Tibial nerve (tissue), 4 donors: ENCODE measurements at regions not wholly inside any gene's neighbourhood (a gene's known extent, or its start where the extent isn't known, plus 50 kb on each side); places are given as distances from the start of the nearest gene placed in this dataset.

Experiments used
- DNase-seq, 2 donors: peaks; one replicate each; pipeline ENCODE4 v3.0.0-alpha.2; 2019; ENCODE audit warnings: low spot score in 2 of 2
- H3K27ac ChIP-seq, 4 donors: fragments of 200-600 bp; sonication (generic) in 3 of 4; one replicate each; pipeline ENCODE4 v1.5.1; 2017 to 2019; ENCODE audit warnings: mild to moderate bottlenecking in 1 of 4
- H3K27me3 ChIP-seq, 2 donors: fragments of 200-600 bp; sonication (generic) in 1 of 2; one replicate each; pipeline versions ENCODE4 v1.5.1 to v1.6.0; 2017 to 2019
- H3K36me3 ChIP-seq, 3 donors: fragments of 200-600 bp; sonication (generic); one replicate each; pipeline ENCODE4 v1.5.1; 2018 to 2019
- H3K4me1 ChIP-seq, 4 donors: fragments of 200-600 bp; sonication (generic) in 3 of 4; one replicate each; pipeline ENCODE4 v1.5.1; 2017 to 2019
- H3K4me3 ChIP-seq, 4 donors: fragments of 200-600 bp; sonication (generic) in 3 of 4; one replicate each; pipeline ENCODE4 v1.5.1; 2017 to 2019; ENCODE audit warnings: mild to moderate bottlenecking in 1 of 4, moderate library complexity in 1 of 4
- H3K9me3 ChIP-seq, 4 donors: fragments of 200-600 bp; sonication (generic) in 3 of 4; one replicate each; pipeline ENCODE4 v1.5.1; 2017 to 2019
- EP300 ChIP-seq, 2 donors: sonication (generic); formaldehyde crosslinking; IDR thresholded peaks; one replicate each; pipeline ENCODE4 v1.6.1; 2017; ENCODE audit warnings: antibody characterized with exemption in 2 of 2, mild to moderate bottlenecking in 1 of 2
- POLR2A ChIP-seq, 2 donors: fragments of 450-650 bp; IDR thresholded peaks; one replicate each; pipeline ENCODE4 v1.6.1; 2017; ENCODE audit warnings: antibody characterized with exemption in 2 of 2, mild to moderate bottlenecking in 2 of 2, moderate library complexity in 2 of 2
- WGBS, 2 donors: methylation state at CpG; one replicate each; pipeline ENCODE4 v1.1.5; 2018; 5-methylcytosine and 5-hydroxymethylcytosine counted together
- TF ChIP-seq, protein P1 (sequence below), 5 experiments: fragments of 200-600 bp in 3 of 5; fragments of 450-650 bp in 2 of 5; sonication (generic) in 3 of 5; IDR thresholded peaks; one replicate each; pipeline ENCODE4 v1.5.1; 2016 to 2019; ENCODE audit warnings: antibody characterized with exemption in 5 of 5, mild to moderate bottlenecking in 3 of 5, moderate library complexity in 2 of 5

DNA sequence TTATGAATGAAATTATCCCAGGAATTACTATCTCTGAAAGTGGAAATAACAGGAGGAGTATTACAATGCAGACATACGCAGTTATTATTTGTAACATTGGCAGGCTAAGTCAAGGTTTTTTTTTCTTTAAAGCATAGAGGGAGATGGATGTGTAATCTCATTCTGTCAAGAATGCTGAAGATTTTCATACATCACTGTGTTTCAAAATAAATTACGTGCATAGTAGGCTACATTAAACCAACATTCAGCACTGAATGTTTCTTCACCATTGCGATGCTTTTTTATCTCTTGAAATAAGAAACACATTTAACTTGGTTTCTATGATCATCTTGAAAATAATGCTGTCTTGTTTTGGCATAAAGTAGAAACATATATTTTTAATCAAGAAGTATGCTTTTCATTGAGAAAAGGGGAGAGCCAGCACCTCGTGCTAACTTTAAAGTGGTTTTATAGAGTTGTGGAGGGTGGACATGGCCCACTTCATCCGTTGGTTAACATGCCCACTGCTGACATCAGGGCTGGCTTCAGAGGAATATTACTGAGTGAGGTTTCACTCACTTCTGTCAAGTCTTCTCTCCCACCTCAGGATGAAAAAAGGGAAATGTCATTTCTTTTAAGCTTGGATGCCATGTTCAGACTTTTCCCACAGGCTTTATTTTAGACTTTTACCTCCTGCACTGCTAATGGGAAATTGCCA is 203.6 kb upstream of the MEF2C start:
- Histone ChIP-seq H3K27ac (no peak overlapping the region), H3K4me3 (no peak overlapping the region), H3K36me3 (no peaks in the 10 kb centered on the region), H3K4me1 (peaks cover 0 to 5% (median 0%) of the 10 kb centered on the region in 4 donors), H3K27me3 (no peaks in the 10 kb centered on the region), H3K9me3 (no peaks in the 10 kb centered on the region)
- WGBS, 2 donors = 81 to 83% methylated on average over 5 of the region's 5 CpGs
- TF ChIP-seq POLR2A (IDR thresholded peaks at IDR 0.05) (no peak), EP300 (IDR thresholded peaks at IDR 0.05) (no peak)
- TF ChIP-seq, protein P1, sequence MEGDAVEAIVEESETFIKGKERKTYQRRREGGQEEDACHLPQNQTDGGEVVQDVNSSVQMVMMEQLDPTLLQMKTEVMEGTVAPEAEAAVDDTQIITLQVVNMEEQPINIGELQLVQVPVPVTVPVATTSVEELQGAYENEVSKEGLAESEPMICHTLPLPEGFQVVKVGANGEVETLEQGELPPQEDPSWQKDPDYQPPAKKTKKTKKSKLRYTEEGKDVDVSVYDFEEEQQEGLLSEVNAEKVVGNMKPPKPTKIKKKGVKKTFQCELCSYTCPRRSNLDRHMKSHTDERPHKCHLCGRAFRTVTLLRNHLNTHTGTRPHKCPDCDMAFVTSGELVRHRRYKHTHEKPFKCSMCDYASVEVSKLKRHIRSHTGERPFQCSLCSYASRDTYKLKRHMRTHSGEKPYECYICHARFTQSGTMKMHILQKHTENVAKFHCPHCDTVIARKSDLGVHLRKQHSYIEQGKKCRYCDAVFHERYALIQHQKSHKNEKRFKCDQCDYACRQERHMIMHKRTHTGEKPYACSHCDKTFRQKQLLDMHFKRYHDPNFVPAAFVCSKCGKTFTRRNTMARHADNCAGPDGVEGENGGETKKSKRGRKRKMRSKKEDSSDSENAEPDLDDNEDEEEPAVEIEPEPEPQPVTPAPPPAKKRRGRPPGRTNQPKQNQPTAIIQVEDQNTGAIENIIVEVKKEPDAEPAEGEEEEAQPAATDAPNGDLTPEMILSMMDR (IDR thresholded peaks at IDR 0.05) = no peak
- no peak for DNase-seq

DNA sequence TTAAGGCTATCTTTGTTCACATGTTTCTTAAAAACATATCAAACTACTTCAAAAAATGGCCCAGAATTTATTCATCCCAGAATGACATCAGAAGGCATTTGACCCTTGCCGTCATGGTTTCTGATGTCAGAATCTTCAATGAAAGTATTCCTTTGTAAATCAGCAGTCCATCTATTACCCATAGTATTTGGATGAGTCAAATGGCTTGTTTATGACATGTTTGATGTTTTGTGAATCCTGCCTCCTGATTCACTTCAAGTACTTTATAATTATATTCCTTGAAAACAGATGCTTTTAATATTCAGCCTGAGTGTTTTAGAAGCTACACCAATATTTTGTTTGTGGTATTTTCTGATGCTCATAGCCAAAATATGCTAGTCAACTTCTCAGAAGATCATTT is 200.8 kb upstream of the MEF2C start:
- Histone ChIP-seq H3K36me3 (no peaks in the 10 kb centered on the region), H3K4me3 (no peak overlapping the region), H3K9me3 (no peaks in the 10 kb centered on the region), H3K4me1 (peaks cover 0 to 5% (median 0%) of the 10 kb centered on the region in 4 donors), H3K27me3 (no peaks in the 10 kb centered on the region), H3K27ac (no peak overlapping the region)
- WGBS, 2 donors = 28 to 39% methylated on average over 1 of the region's 1 CpG
- TF ChIP-seq POLR2A (IDR thresholded peaks at IDR 0.05) (no peak), EP300 (IDR thresholded peaks at IDR 0.05) (no peak)
- TF ChIP-seq, protein P1 (IDR thresholded peaks at IDR 0.05) = no peak
- no peak for DNase-seq

DNA sequence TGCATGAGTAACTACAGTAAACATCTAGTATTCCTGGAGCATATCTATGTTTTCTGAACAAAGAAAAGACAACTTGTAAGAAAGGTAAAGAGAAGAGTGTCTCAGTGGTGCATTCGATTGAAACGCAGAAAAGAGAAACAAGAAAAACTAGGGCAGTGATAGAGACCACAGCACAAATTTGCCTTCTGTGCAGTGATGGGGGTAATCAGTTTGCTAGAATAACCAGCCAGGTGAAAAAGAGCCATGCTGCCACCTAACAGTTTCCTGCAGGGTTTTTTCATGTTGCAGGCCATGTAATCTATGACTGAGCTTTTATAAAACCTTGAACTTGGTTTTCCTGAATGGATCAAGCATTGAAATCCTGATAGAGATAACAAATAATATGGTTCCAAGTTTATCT is 198.4 kb upstream of the MEF2C start:
- Histone ChIP-seq H3K27me3 (no peaks in the 10 kb centered on the region), H3K27ac (no peak overlapping the region), H3K4me3 (no peak overlapping the region), H3K4me1 (no peaks in the 10 kb centered on the region), H3K36me3 (no peaks in the 10 kb centered on the region), H3K9me3 (no peaks in the 10 kb centered on the region)
- DNase-seq = no peak
- WGBS, 2 donors = 85 to 96% methylated on average over 2 of the region's 2 CpGs
- TF ChIP-seq EP300 (IDR thresholded peaks at IDR 0.05) = no peak
- TF ChIP-seq, protein P1 (IDR thresholded peaks at IDR 0.05) = no peak
- TF ChIP-seq POLR2A (IDR thresholded peaks at IDR 0.05) = no peak

DNA sequence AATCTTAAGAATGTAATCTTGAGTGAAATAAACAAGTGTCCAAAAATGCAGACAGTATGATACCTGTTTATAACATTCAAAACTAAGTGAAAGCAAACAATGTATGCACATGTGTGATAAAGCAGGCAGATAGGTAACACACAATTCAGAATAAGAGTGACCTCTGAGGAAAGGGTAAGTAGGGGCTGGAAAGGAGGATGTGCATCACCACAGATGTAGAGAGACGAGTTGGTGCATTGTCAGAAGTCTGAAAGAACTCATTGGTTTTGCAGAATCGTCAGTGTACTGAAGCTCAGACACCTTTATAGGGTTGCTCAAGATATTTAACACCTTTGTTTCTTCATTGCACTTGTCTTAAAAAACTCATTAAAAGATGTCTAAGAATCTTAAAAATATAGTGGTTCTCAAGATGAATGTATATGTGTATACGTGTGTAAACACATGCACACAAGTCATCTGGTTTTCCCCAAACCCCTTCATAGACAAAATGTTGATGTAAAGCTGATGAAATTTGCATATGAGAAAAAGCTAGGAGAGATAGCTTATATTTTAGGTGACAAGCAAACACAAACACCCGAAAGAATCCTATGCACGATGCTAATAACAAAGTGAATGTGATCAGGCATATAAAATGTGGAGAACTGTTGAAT is 197.6 kb upstream of the MEF2C start:
- Histone ChIP-seq H3K36me3 (no peaks in the 10 kb centered on the region), H3K4me1 (no peaks in the 10 kb centered on the region), H3K9me3 (no peaks in the 10 kb centered on the region), H3K4me3 (no peak overlapping the region), H3K27me3 (no peaks in the 10 kb centered on the region), H3K27ac (no peak overlapping the region)
- no peak for DNase-seq
- TF ChIP-seq, protein P1 (IDR thresholded peaks at IDR 0.05) = no peak
- TF ChIP-seq EP300 (IDR thresholded peaks at IDR 0.05) (no peak), POLR2A (IDR thresholded peaks at IDR 0.05) (no peak)
- 95 to 96% methylated on average over 5 of the region's 5 CpGs for WGBS, 2 donors

DNA sequence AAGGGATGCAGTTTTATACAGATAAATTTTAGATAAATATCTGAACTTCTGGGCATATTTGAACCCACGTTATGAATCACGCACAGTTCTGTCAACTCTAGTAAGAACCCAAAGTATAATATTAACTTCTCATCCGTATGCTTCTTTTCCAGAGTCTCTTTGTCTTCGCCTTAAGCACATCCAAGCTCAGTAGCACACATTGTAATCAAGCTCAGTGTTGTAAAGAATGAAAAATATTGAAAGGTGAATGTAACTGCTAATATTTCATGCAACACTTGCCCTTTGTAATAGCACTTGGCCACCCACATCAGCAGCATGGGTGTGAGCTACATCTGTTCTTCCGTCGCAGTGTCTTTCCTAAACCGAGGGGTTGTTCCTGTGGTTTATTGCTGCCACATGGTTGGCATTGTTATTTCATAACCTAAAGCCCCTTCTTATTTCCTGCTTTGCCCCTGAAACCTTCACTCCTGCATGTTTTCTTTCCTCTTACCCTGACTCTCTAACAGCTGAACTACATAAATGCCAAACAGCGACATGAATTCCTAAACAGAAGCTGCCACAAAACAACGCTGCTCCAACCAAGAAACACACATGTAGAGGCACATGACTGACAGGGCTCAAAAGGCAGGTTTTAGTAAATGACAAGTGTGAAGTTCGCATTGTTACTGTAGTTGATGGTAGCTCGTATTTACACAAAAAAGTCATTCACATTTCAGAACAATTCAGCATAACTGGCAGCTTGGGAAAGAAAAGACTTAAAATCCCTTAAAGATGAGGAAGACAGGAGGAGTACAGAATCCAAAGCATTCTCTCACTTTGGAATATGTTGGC is 190.1 kb upstream of the MEF2C start:
- Histone ChIP-seq H3K36me3 (no peaks in the 10 kb centered on the region), H3K27ac (no peak overlapping the region), H3K9me3 (no peaks in the 10 kb centered on the region), H3K4me1 (no peaks in the 10 kb centered on the region), H3K4me3 (no peak overlapping the region), H3K27me3 (no peaks in the 10 kb centered on the region)
- no peak for DNase-seq
- TF ChIP-seq EP300 (IDR thresholded peaks at IDR 0.05) (no peak), POLR2A (IDR thresholded peaks at IDR 0.05) (no peak)
- TF ChIP-seq, protein P1 (IDR thresholded peaks at IDR 0.05) = no peak
- WGBS, 2 donors = 45 to 47% methylated on average over 11 of the region's 11 CpGs
